IMR-90 (cell line): ENCODE measurements at regions not wholly inside any gene's neighbourhood (a gene's known extent, or its start where the extent isn't known, plus 50 kb on each side); places are given as distances from the start of the nearest gene placed in this dataset.

Source experiments
- ATAC-seq: fragments of 200-7000 bp; cut with Tn5 transposase; 2 replicates; pipeline ENCODE4 v1.9.1; 2020; ENCODE audit warnings: low read depth, mild to moderate bottlenecking, moderate library complexity
- BruUV-seq: library from RNA; stranded (reverse); fragments of 400-500 nt; replicated peaks from 2 replicates; lab custom pipeline; 2021; lab: Mats Ljungman, UMichigan
- CTCF ChIA-PET: fragments of 300-600 bp; formaldehyde crosslinking; extraction: SDS; loops from one replicate; lab custom pipeline; 2021; ENCODE audit warnings: antibody characterized with exemption; lab: Yijun Ruan, JAX
- POLR2A ChIA-PET: fragments of 300-600 bp; sonication (Branson Sonifier 250); formaldehyde crosslinking; loops from one replicate; lab custom pipeline; 2022; ENCODE audit warnings: antibody characterized with exemption; ENCODE audit not compliant: unreplicated experiment; lab: Charles Lee
- DNase-seq: peaks from one replicate; pipeline ENCODE4 v3.0.0; 2013
- H2AFZ ChIP-seq: replicated peaks from 2 replicates; pipeline ENCODE3; 2013; ENCODE audit warnings: low read length, mild to moderate bottlenecking; ENCODE audit not compliant: poor library complexity
- H2AK5ac ChIP-seq: 2 replicates; pipeline ENCODE4 v1.6.1; 2013; ENCODE audit warnings: low read depth, low read length, inconsistent platforms
- H2AK9ac ChIP-seq: replicated peaks from 2 replicates; pipeline ENCODE3; 2013; ENCODE audit warnings: mild to moderate bottlenecking, low read depth, low read length, moderate library complexity; ENCODE audit not compliant: poor library complexity
- H2BK120ac ChIP-seq: 2 replicates; pipeline ENCODE4 v1.6.1; 2013; ENCODE audit warnings: low read depth, low read length, inconsistent platforms
- H2BK15ac ChIP-seq: 3 replicates; pipeline ENCODE4 v1.6.1; 2013; ENCODE audit warnings: low read depth, low read length, inconsistent platforms
- H2BK20ac ChIP-seq: 2 replicates; pipeline ENCODE4 v1.6.1; 2013; ENCODE audit warnings: low read depth, mild to moderate bottlenecking, inconsistent platforms, low read length, moderate library complexity
- H2BK5ac ChIP-seq: 2 replicates; pipeline ENCODE4 v1.6.1; 2013; ENCODE audit warnings: mild to moderate bottlenecking, low read depth, low read length, inconsistent platforms; ENCODE audit not compliant: poor library complexity, severe bottlenecking
- H3K14ac ChIP-seq: replicated peaks from 2 replicates; pipeline ENCODE4 v1.6.1; 2013; ENCODE audit warnings: low read depth, low read length, inconsistent platforms
- H3K18ac ChIP-seq: 2 replicates; pipeline ENCODE4 v1.6.1; 2013; ENCODE audit warnings: low read depth, low read length, control low read depth
- H3K23ac ChIP-seq: 2 replicates; pipeline ENCODE4 v1.6.1; 2013; ENCODE audit warnings: low read depth, low read length, inconsistent platforms
- H3K27ac ChIP-seq: 2 replicates; pipeline ENCODE4 v1.5.1; 2013; ENCODE audit warnings: mild to moderate bottlenecking, control low read depth, low read length; ENCODE audit not compliant: insufficient read depth
- H3K27me3 ChIP-seq: 2 replicates; pipeline ENCODE4 v1.6.1; 2013; ENCODE audit warnings: low read length; ENCODE audit not compliant: control insufficient read depth, insufficient read depth
- H3K36me3 ChIP-seq: 2 replicates; pipeline ENCODE4 v1.6.1; 2013; ENCODE audit warnings: low read length, mixed read lengths; ENCODE audit not compliant: control insufficient read depth, insufficient read depth
- H3K4ac ChIP-seq: 2 replicates; pipeline ENCODE4 v1.6.1; 2013; ENCODE audit warnings: low read depth, low read length, inconsistent platforms
- H3K4me1 ChIP-seq: 2 replicates; pipeline ENCODE4 v1.6.1; 2013; ENCODE audit warnings: low read length, mixed read lengths; ENCODE audit not compliant: control insufficient read depth, insufficient read depth
- H3K4me2 ChIP-seq: 2 replicates; pipeline ENCODE4 v1.6.1; 2013; ENCODE audit warnings: low read depth, mild to moderate bottlenecking, control low read depth, low read length, moderate library complexity
- H3K4me3 ChIP-seq: 2 replicates; pipeline ENCODE4 v1.5.1; 2013; ENCODE audit warnings: low read depth, mild to moderate bottlenecking, control low read depth, low read length, moderate library complexity; ENCODE audit not compliant: insufficient read depth
- H3K56ac ChIP-seq: 2 replicates; pipeline ENCODE4 v1.6.1; 2013; ENCODE audit warnings: low read length, inconsistent platforms; ENCODE audit not compliant: insufficient read depth; ENCODE audit errors: extremely low read depth
- H3K79me1 ChIP-seq, 2 experiments: 2 replicates each; pipeline ENCODE4 v1.6.1; 2013; ENCODE audit warnings: low read length in 2 of 2, inconsistent platforms in 1 of 2, low read depth in 1 of 2
- H3K9ac ChIP-seq: 2 replicates; pipeline ENCODE4 v1.6.1; 2013; ENCODE audit warnings: low read depth, low read length, control low read depth
- H3K9me1 ChIP-seq: 2 replicates; pipeline ENCODE4 v1.6.1; 2013; ENCODE audit warnings: low read length, inconsistent platforms; ENCODE audit not compliant: insufficient read depth
- H3K9me3 ChIP-seq: 2 replicates; pipeline ENCODE4 v1.6.1; 2013; ENCODE audit warnings: low read length; ENCODE audit not compliant: control insufficient read depth, insufficient read depth
- H4K20me1 ChIP-seq: 2 replicates; pipeline ENCODE4 v1.6.1; 2013; ENCODE audit warnings: low read length, inconsistent platforms; ENCODE audit not compliant: insufficient read depth
- H4K5ac ChIP-seq: 2 replicates; pipeline ENCODE4 v1.6.1; 2013; ENCODE audit warnings: mild to moderate bottlenecking, low read depth, low read length, control low read depth
- H4K8ac ChIP-seq, 2 experiments: 2 replicates each; pipeline ENCODE4 v1.6.1; 2013; ENCODE audit warnings: low read depth in 2 of 2, low read length in 2 of 2, control low read depth in 1 of 2, inconsistent platforms in 1 of 2
- H4K91ac ChIP-seq: 2 replicates; pipeline ENCODE4 v1.6.1; 2013; ENCODE audit warnings: low read depth, low read length, inconsistent platforms; ENCODE audit not compliant: insufficient read depth
- BHLHE40 ChIP-seq: fragments of 150-350 bp; IDR thresholded peaks from 2 replicates; pipeline ENCODE4 v1.6.1; 2016; ENCODE audit warnings: mild to moderate bottlenecking, low read depth, low read length
- CEBPB ChIP-seq: IDR thresholded peaks from 2 replicates; pipeline ENCODE4 v1.6.1; 2012; ENCODE audit warnings: low read depth, low read length, improper control_type of control experiment
- CHD1 ChIP-seq: IDR thresholded peaks from 2 replicates; pipeline ENCODE4 v1.6.1; 2012; ENCODE audit warnings: low read depth, low read length, improper control_type of control experiment
- CTCF ChIP-seq: conservative IDR thresholded peaks from 2 replicates; pipeline ENCODE4 v1.5.1; 2012; ENCODE audit warnings: mild to moderate bottlenecking, low read depth, low read length, improper control_type of control experiment
- ELK1 ChIP-seq: fragments of 150-350 bp; IDR thresholded peaks from 2 replicates; pipeline ENCODE4 v1.6.1; 2016; ENCODE audit warnings: low read depth, mild to moderate bottlenecking, low read length, moderate library complexity, borderline replicate concordance
- FOS ChIP-seq: fragments of 150-350 bp; IDR thresholded peaks from 2 replicates; pipeline ENCODE4 v1.6.1; 2016; ENCODE audit warnings: low read depth, low read length
- MAFK ChIP-seq: IDR thresholded peaks from 2 replicates; pipeline ENCODE4 v1.6.1; 2012; ENCODE audit warnings: low read depth, low read length, improper control_type of control experiment
- MAZ ChIP-seq: IDR thresholded peaks from 2 replicates; pipeline ENCODE4 v1.6.1; 2012; ENCODE audit warnings: low read depth, mild to moderate bottlenecking, low read length, improper control_type of control experiment, moderate library complexity, borderline replicate concordance
- MXI1 ChIP-seq: IDR thresholded peaks from 2 replicates; pipeline ENCODE4 v1.6.1; 2012; ENCODE audit warnings: low read depth, mild to moderate bottlenecking, low read length, moderate library complexity, borderline replicate concordance
- NFE2L2 ChIP-seq: fragments of 150-350 bp; IDR thresholded peaks from 2 replicates; pipeline ENCODE4 v1.6.1; 2016; ENCODE audit warnings: low read depth, mild to moderate bottlenecking, low read length
- POLR2A ChIP-seq: IDR thresholded peaks from 2 replicates; pipeline ENCODE4 v1.6.1; 2012; ENCODE audit warnings: mild to moderate bottlenecking, low read depth, low read length
- RAD21 ChIP-seq: IDR thresholded peaks from 2 replicates; pipeline ENCODE4 v1.6.1; 2012; ENCODE audit warnings: low read length, improper control_type of control experiment
- RCOR1 ChIP-seq: IDR thresholded peaks from 2 replicates; pipeline ENCODE4 v1.6.1; 2012; ENCODE audit warnings: mild to moderate bottlenecking, low read length, improper control_type of control experiment; ENCODE audit not compliant: insufficient replicate concordance
- RFX5 ChIP-seq: IDR thresholded peaks from 2 replicates; pipeline ENCODE4 v1.8.0; 2012; ENCODE audit warnings: low read depth, mild to moderate bottlenecking, low read length, moderate library complexity
- SMC3 ChIP-seq: fragments of 150-350 bp; IDR thresholded peaks from 2 replicates; pipeline ENCODE4 v1.6.1; 2016; ENCODE audit warnings: low read depth, mild to moderate bottlenecking, antibody characterized with exemption, low read length, moderate library complexity
- USF2 ChIP-seq: fragments of 150-350 bp; IDR thresholded peaks from 2 replicates; pipeline ENCODE4 v1.6.1; 2017; ENCODE audit warnings: mild to moderate bottlenecking, antibody characterized with exemption, low read length, low read depth
- WGBS, 2 experiments: methylation state at CpG; one replicate each; pipeline versions ENCODE4 v1.1.5 to v1.1.7; 2013; ENCODE audit warnings: missing lambda C conversion rate in 2 of 2; ENCODE audit not compliant: insufficient read length in 1 of 2; ENCODE audit errors: extremely low coverage in 2 of 2; 5-methylcytosine and 5-hydroxymethylcytosine counted together
- dilution Hi-C: fragments of 300-500 bp; cut with HindIII; formaldehyde crosslinking; loops from one replicate; pipeline ENCODE4 v1.14.3; 2018; ENCODE audit warnings: low sequenced_read_pairs; ENCODE audit not compliant: unreplicated experiment
- in situ Hi-C: fragments of 300-500 bp; cut with MboI; formaldehyde crosslinking; loops from 3 replicates; pipeline ENCODE4 v1.14.3; 2019; ENCODE audit warnings: low sequenced_read_pairs, inconsistent platforms, mixed read lengths
- intact Hi-C: fragments of 100-400 bp; cut with micrococcal nuclease; formaldehyde crosslinking; loops from 2 replicates; pipeline ENCODE4 v1.10.0; 2022

- no peak overlapping the region for H4K5ac ChIP-seq
- no peak overlapping the region for H4K91ac ChIP-seq
- H3K9ac ChIP-seq, result no peak overlapping the region
- dilution Hi-C loops (no loop called here), in situ Hi-C loops (no loop called here), intact Hi-C loops (loop anchor here (10.0 kb wide), 1 partner anchor 75 kb away; no protein-coding TSS in a partner anchor)
- no peak for TF ChIP-seq MXI1
- no peak for TF ChIP-seq POLR2A
- no peak for TF ChIP-seq CEBPB
- no peak for TF ChIP-seq BHLHE40
- TF ChIP-seq FOS, result no peak
- no peak for TF ChIP-seq CHD1
- TF ChIP-seq RFX5, result no peak
- TF ChIP-seq SMC3, result no peak
- no peak for TF ChIP-seq MAZ
- TF ChIP-seq USF2, result no peak
- no peak for TF ChIP-seq RCOR1
- TF ChIP-seq CTCF, result no peak
- TF ChIP-seq NFE2L2, result no peak
- TF ChIP-seq ELK1, result no peak
- TF ChIP-seq RAD21, result no peak
- TF ChIP-seq MAFK, result no peak
- no peak for DNase-seq
- no peaks in the 10 kb centered on the region for H3K9me1 ChIP-seq
- no peak overlapping the region for H3K27ac ChIP-seq
- ATAC-seq, result no peak
- H2BK120ac ChIP-seq, result no peak overlapping the region
- 0 out of 2 replicates have a peak, but pooled peaks cover 2% of the 10 kb centered on the region for H3K9me3 ChIP-seq
- no peak overlapping the region for H3K4me2 ChIP-seq
- no TSS peak for BruUV-seq
- H2BK5ac ChIP-seq, result no peak overlapping the region
- H3K27me3 ChIP-seq, result peaks cover 4% of the 10 kb centered on the region; the same call in 1 of the 2 replicates
- H3K14ac ChIP-seq, result no peak overlapping the region
- no peaks in the 10 kb centered on the region for H3K36me3 ChIP-seq
- H3K4ac ChIP-seq, result no peak overlapping the region
- no peak overlapping the region for H3K23ac ChIP-seq
- no peak overlapping the region for H2BK20ac ChIP-seq
- H3K4me1 ChIP-seq, result no peaks in the 10 kb centered on the region; the same call in 1 of the 2 replicates
- no peaks in the 10 kb centered on the region for H3K79me1 ChIP-seq
- H4K8ac ChIP-seq, result no peak overlapping the region
- H2BK15ac ChIP-seq, result no peak overlapping the region
- H3K4me3 ChIP-seq, result no peak overlapping the region
- no peak overlapping the region for H2AFZ ChIP-seq
- H4K20me1 ChIP-seq, result no peaks in the 10 kb centered on the region
- H3K56ac ChIP-seq, result no peak overlapping the region
- ChIA-PET CTCF (no interaction called here), POLR2A (no interaction called here)
- H2AK9ac ChIP-seq, result no peak overlapping the region
- WGBS, 2 experiments, result 80% methylated on average over 1 of the region's 2 CpGs; no CpG with 5 or more reads in 1 of the 2 experiments
- no peak overlapping the region for H2AK5ac ChIP-seq
- no peak overlapping the region for H3K18ac ChIP-seq
Measured at GRCh38 chr12:31869972-31870371, 89.2 kb upstream of the RESF1 start.
